Endothelial cell of umbilical vein (primary cell): ENCODE measurements at regions not wholly inside any gene's neighbourhood (a gene's known extent, or its start where the extent isn't known, plus 50 kb on each side); places are given as distances from the start of the nearest gene placed in this dataset.

Experiments used
- BruUV-seq: library from RNA; stranded (reverse); fragments of 400-500 nt; replicated peaks from 2 replicates; lab custom pipeline; 2021; lab: Mats Ljungman, UMichigan
- CTCF ChIA-PET: fragments of 300-600, 350-600 bp; sonication (Branson Sonifier 250); formaldehyde crosslinking; loops from one replicate; lab custom pipeline; 2021; ENCODE audit warnings: antibody characterized with exemption, inconsistent platforms; lab: Charles Lee
- POLR2A ChIA-PET: fragments of 300-600, 350-600 bp; sonication (Branson Sonifier 250); formaldehyde crosslinking; loops from one replicate; lab custom pipeline; 2021; ENCODE audit warnings: antibody characterized with exemption, inconsistent platforms; lab: Charles Lee
- DNase-seq: peaks from one replicate; pipeline ENCODE4 v3.0.0-alpha.2; 2011; ENCODE audit warnings: low read depth, low spot score
- FAIRE-seq: peaks from 2 replicates; lab custom pipeline; 2011; peaks lifted over from hg19 to GRCh38; lab: Jason Lieb, UNC
- H2AFZ ChIP-seq: 2 replicates; pipeline ENCODE4 v1.6.0; 2012; ENCODE audit warnings: low read depth, low read length, control low read depth, inconsistent platforms
- H3K27ac ChIP-seq: 2 replicates; pipeline ENCODE4 v1.5.1; 2011; ENCODE audit warnings: low read depth, mild to moderate bottlenecking, control low read depth, low read length, moderate library complexity; ENCODE audit not compliant: insufficient read depth
- H3K27me3 ChIP-seq, 2 experiments: 2 replicates each; pipeline versions ENCODE4 v1.6.0 to v1.6.1; 2011; ENCODE audit warnings: low read length in 2 of 2, mixed read lengths in 1 of 2; ENCODE audit not compliant: control insufficient read depth in 2 of 2, insufficient read depth in 2 of 2
- H3K36me3 ChIP-seq, 2 experiments: 2 replicates in 1 of 2; 3 replicates in 1 of 2; pipeline ENCODE4 v1.5.1; 2011; ENCODE audit warnings: low read length in 2 of 2, mild to moderate bottlenecking in 1 of 2, moderate library complexity in 1 of 2; ENCODE audit not compliant: control insufficient read depth in 2 of 2, insufficient read depth in 2 of 2; ENCODE audit errors: extremely low read depth in 1 of 2
- H3K4me1 ChIP-seq: 3 replicates; pipeline ENCODE4 v1.5.1; 2011; ENCODE audit warnings: mild to moderate bottlenecking, low read length; ENCODE audit not compliant: control insufficient read depth, insufficient read depth; ENCODE audit errors: extremely low read depth
- H3K4me2 ChIP-seq: 2 replicates; pipeline ENCODE4 v1.6.1; 2011; ENCODE audit warnings: low read length, control low read depth, mixed read lengths; ENCODE audit not compliant: insufficient read depth
- H3K4me3 ChIP-seq, 3 experiments: fragments of 200-600 bp in 1 of 3; sonication (generic), shearing (Covaris generic) in 1 of 3; replicated peaks in 1 of 3; 2 replicates each; pipeline ENCODE4 v1.5.1; 2011 to 2016; ENCODE audit warnings: control low read depth in 3 of 3, low read length in 3 of 3, mild to moderate bottlenecking in 2 of 3, inconsistent platforms in 1 of 3, low read depth in 1 of 3, moderate library complexity in 1 of 3; ENCODE audit not compliant: insufficient read depth in 1 of 3
- H3K79me2 ChIP-seq: 2 replicates; pipeline ENCODE4 v1.6.0; 2012; ENCODE audit warnings: low read length, inconsistent platforms; ENCODE audit not compliant: control insufficient read depth, insufficient read depth
- H3K9ac ChIP-seq: replicated peaks from 2 replicates; pipeline ENCODE3; 2011; ENCODE audit warnings: low read length, control low read depth; ENCODE audit not compliant: insufficient read depth; ENCODE audit errors: extremely low read depth
- H3K9me1 ChIP-seq: replicated peaks from 3 replicates; pipeline ENCODE4 v1.6.0; 2011; ENCODE audit warnings: mild to moderate bottlenecking, low read length; ENCODE audit not compliant: control insufficient read depth, insufficient read depth; ENCODE audit errors: extremely low read depth
- H3K9me3 ChIP-seq: replicated peaks from 2 replicates; pipeline ENCODE4 v1.5.1; 2012; ENCODE audit warnings: low read length, inconsistent platforms; ENCODE audit not compliant: control insufficient read depth, insufficient read depth
- H4K20me1 ChIP-seq: replicated peaks from 2 replicates; pipeline ENCODE3; 2011; ENCODE audit warnings: mild to moderate bottlenecking, low read length; ENCODE audit not compliant: control insufficient read depth, insufficient read depth; ENCODE audit errors: extremely low read depth
- CTCF ChIP-seq, 2 donors: IDR thresholded peaks; 1 replicate in 1 of 2; 2 replicates in 1 of 2; pipeline ENCODE4 v1.5.1; 2011; ENCODE audit warnings: low read length in 2 of 2, mild to moderate bottlenecking in 2 of 2, moderate library complexity in 2 of 2, control low read depth in 1 of 2, inconsistent platforms in 1 of 2, low read depth in 1 of 2; ENCODE audit not compliant: insufficient read depth in 1 of 2; ENCODE audit errors: extremely low read depth in 1 of 2
- EZH2 ChIP-seq: IDR thresholded peaks from 2 replicates; pipeline ENCODE4 v1.6.1; 2012; ENCODE audit warnings: borderline replicate concordance, low read depth, mild to moderate bottlenecking, moderate library complexity, low read length, inconsistent platforms; ENCODE audit not compliant: severe bottlenecking
- FOS ChIP-seq: IDR thresholded peaks from 2 replicates; pipeline ENCODE4 v1.6.1; 2011; ENCODE audit warnings: mild to moderate bottlenecking, low read length, moderate library complexity, borderline replicate concordance; ENCODE audit not compliant: insufficient read depth
- GATA2 ChIP-seq: IDR thresholded peaks from 2 replicates; pipeline ENCODE4 v1.7.0; 2011; ENCODE audit warnings: low read depth, mild to moderate bottlenecking, moderate library complexity, mixed read lengths, low read length; ENCODE audit not compliant: insufficient read length, insufficient read depth
- JUN ChIP-seq: IDR thresholded peaks from 2 replicates; pipeline ENCODE4 v1.6.1; 2011; ENCODE audit warnings: borderline replicate concordance, low read depth; ENCODE audit not compliant: insufficient read length, insufficient read depth
- MAX ChIP-seq: IDR thresholded peaks from 2 replicates; pipeline ENCODE4 v1.6.1; 2011; ENCODE audit not compliant: insufficient read depth, insufficient read length
- MYC ChIP-seq: IDR thresholded peaks from one replicate; pipeline ENCODE4 v1.6.1; 2011; ENCODE audit warnings: mild to moderate bottlenecking, low read depth, low read length
- POLR2A ChIP-seq: IDR thresholded peaks from 2 replicates; pipeline ENCODE4 v1.6.1; 2012; ENCODE audit warnings: low read depth, mild to moderate bottlenecking, control low read depth, low read length
- POLR2AphosphoS5 ChIP-seq: IDR thresholded peaks from 2 replicates; pipeline ENCODE4 v1.6.1; 2012; ENCODE audit warnings: low read depth, mild to moderate bottlenecking, control low read depth, low read length, moderate library complexity; ENCODE audit not compliant: insufficient read depth
- dilution Hi-C: fragments of 300-500 bp; cut with MboI; formaldehyde crosslinking; loops from one replicate; pipeline ENCODE4 v1.15.0; 2019; ENCODE audit warnings: low sequenced_read_pairs; ENCODE audit not compliant: extremely low pct_ligation_motif_present
- intact Hi-C: fragments of 100-400 bp; cut with micrococcal nuclease; formaldehyde crosslinking; loops from one replicate; pipeline ENCODE4 v1.10.0; 2022

- no peaks in the 10 kb centered on the region for H3K9me1 ChIP-seq
- no peak overlapping the region for H3K4me2 ChIP-seq
- H3K27ac ChIP-seq, result no peak overlapping the region
- H3K9ac ChIP-seq, result no peak overlapping the region
- no peaks in the 10 kb centered on the region for H3K36me3 ChIP-seq
- no peak overlapping the region for H3K4me3 ChIP-seq
- H3K9me3 ChIP-seq, result no peaks in the 10 kb centered on the region
- no peak overlapping the region for H2AFZ ChIP-seq
- TF ChIP-seq FOS, result no peak
- no peak for TF ChIP-seq POLR2A
- TF ChIP-seq GATA2, result no peak
- TF ChIP-seq JUN, result no peak
- TF ChIP-seq EZH2, result no peak
- no peak for TF ChIP-seq MAX
- no peak for TF ChIP-seq MYC
- TF ChIP-seq CTCF (IDR thresholded peaks at IDR 0.05; ENCODE audit: extremely low read depth in 1 of 2, insufficient read depth in 1 of 2, low read depth in 1 of 2, low read length in 2 of 2), result no peak
- no peak for TF ChIP-seq POLR2AphosphoS5
- DNase-seq (no peak), FAIRE-seq (no peak)
- intact Hi-C loops, result no loop called here
- dilution Hi-C loops, result no loop called here
- BruUV-seq, result no TSS peak
- ChIA-PET CTCF (no interaction called here), POLR2A (no interaction called here)
- H4K20me1 ChIP-seq, result no peaks in the 10 kb centered on the region
- H3K79me2 ChIP-seq, result no peaks in the 10 kb centered on the region
- H3K4me1 ChIP-seq, result no peaks in the 10 kb centered on the region
- no peaks in the 10 kb centered on the region for H3K27me3 ChIP-seq
Measured at GRCh38 chr16:60816461-60816860, 1219.8 kb downstream of the CDH8 start.
